K562 (cell line): ENCODE measurements at regions not wholly inside any gene's neighbourhood (a gene's known extent, or its start where the extent isn't known, plus 50 kb on each side); places are given as distances from the start of the nearest gene placed in this dataset.

Experiments used
- ATAC-seq: fragments of 200-7000 bp; cut with Tn5 transposase; 3 replicates; pipeline ENCODE4 v1.9.1; 2020; ENCODE audit warnings: moderate library complexity
- BruUV-seq: library from RNA; stranded (reverse); fragments of 400-500 nt; replicated peaks from 2 replicates; lab custom pipeline; 2021; lab: Mats Ljungman, UMichigan
- CTCF ChIA-PET: fragments of 300-600 bp; formaldehyde crosslinking; extraction: SDS; loops from one replicate; lab custom pipeline; 2021; ENCODE audit warnings: low intra/inter-chr PET ratio; lab: Yijun Ruan, JAX
- POLR2A ChIA-PET: fragments of 300-600, 350-650 bp; sonication (Branson Sonifier 250); formaldehyde crosslinking; extraction: SDS; loops from one replicate; lab custom pipeline; 2021; ENCODE audit warnings: antibody characterized with exemption, inconsistent platforms; lab: Yijun Ruan, JAX
- DNase-seq, 4 experiments: peaks; one replicate each; pipeline versions ENCODE4 v3.0.0 to v3.0.0-alpha.2; 2011 to 2018; ENCODE audit warnings: low spot score in 3 of 4, mixed read lengths in 3 of 4; ENCODE audit errors: extremely low read depth in 1 of 4
- FAIRE-seq: peaks from 2 replicates; lab custom pipeline; 2011; peaks lifted over from hg19 to GRCh38; lab: Jason Lieb, UNC
- H2AFZ ChIP-seq: 2 replicates; pipeline ENCODE4 v1.6.0; 2011; ENCODE audit warnings: low read depth, low read length, control low read depth, inconsistent platforms
- H3K27ac ChIP-seq: fragments of 200-600 bp; 3 replicates; pipeline ENCODE4 v1.8.0; 2011; ENCODE audit warnings: low read depth, mild to moderate bottlenecking, control low read depth, inconsistent platforms, low read length, moderate library complexity, mixed read lengths; ENCODE audit errors: extremely low read depth
- H3K27me3 ChIP-seq, 2 experiments: fragments of 300-600 bp in 1 of 2; 2 replicates in 1 of 2; 3 replicates in 1 of 2; pipeline versions ENCODE4 v1.6.0 to v1.8.0; 2011; ENCODE audit warnings: inconsistent platforms in 2 of 2, low read length in 2 of 2, mild to moderate bottlenecking in 1 of 2, mixed read lengths in 1 of 2, moderate library complexity in 1 of 2; ENCODE audit not compliant: control insufficient read depth in 2 of 2, insufficient read depth in 2 of 2
- H3K36me3 ChIP-seq: fragments of 300-600 bp; 3 replicates; pipeline ENCODE4 v1.8.0; 2011; ENCODE audit warnings: mild to moderate bottlenecking, low read length, inconsistent platforms; ENCODE audit not compliant: control insufficient read depth, insufficient read depth
- H3K4me1 ChIP-seq, 2 experiments: fragments of 200-600 bp in 1 of 2; replicated peaks in 1 of 2; 2 replicates in 1 of 2; 3 replicates in 1 of 2; pipeline versions ENCODE4 v1.5.1 to v1.8.0; 2011; ENCODE audit warnings: inconsistent platforms in 2 of 2, low read length in 2 of 2, mild to moderate bottlenecking in 1 of 2, mixed read lengths in 1 of 2, moderate library complexity in 1 of 2; ENCODE audit not compliant: control insufficient read depth in 2 of 2, insufficient read depth in 2 of 2
- H3K4me2 ChIP-seq: 2 replicates; pipeline ENCODE4 v1.6.1; 2011; ENCODE audit warnings: low read length, control low read depth, inconsistent platforms, mixed read lengths; ENCODE audit not compliant: insufficient read depth
- H3K4me3 ChIP-seq: fragments of 200-600 bp; sonication (generic), shearing (Covaris generic); 2 replicates; pipeline ENCODE4 v1.5.1; 2016; ENCODE audit warnings: control low read depth, inconsistent platforms
- H3K79me2 ChIP-seq: fragments of 200-600 bp; 3 replicates; pipeline ENCODE4 v1.8.0; 2011; ENCODE audit warnings: low read length, inconsistent platforms; ENCODE audit not compliant: control insufficient read depth, insufficient read depth
- H3K9ac ChIP-seq, 2 experiments: 2 replicates each; pipeline versions ENCODE4 v1.6.0 to v1.6.1; 2011; ENCODE audit warnings: low read depth in 2 of 2, low read length in 2 of 2, control low read depth in 1 of 2, inconsistent platforms in 1 of 2, mild to moderate bottlenecking in 1 of 2, mixed read lengths in 1 of 2; ENCODE audit not compliant: insufficient read depth in 1 of 2
- H3K9me1 ChIP-seq: one replicate; pipeline ENCODE4 v1.6.0; 2011; ENCODE audit warnings: inconsistent platforms, mild to moderate bottlenecking, low read length, moderate library complexity; ENCODE audit not compliant: control insufficient read depth, insufficient read depth
- H3K9me3 ChIP-seq: replicated peaks from 2 replicates; pipeline ENCODE4 v1.5.1; 2011; ENCODE audit warnings: low read depth, low read length, inconsistent platforms; ENCODE audit not compliant: control insufficient read depth, insufficient read depth
- H4K20me1 ChIP-seq: replicated peaks from 2 replicates; pipeline ENCODE4 v1.6.1; 2011; ENCODE audit warnings: low read length, inconsistent platforms, mixed read lengths; ENCODE audit not compliant: control insufficient read depth, insufficient read depth
- ARID1B ChIP-seq: fragments of 450-650 bp; IDR thresholded peaks from 2 replicates; pipeline ENCODE4 v1.6.1; 2016; ENCODE audit warnings: antibody characterized with exemption, mild to moderate bottlenecking, inconsistent platforms
- ATF3 ChIP-seq, 2 experiments: fragments of 450-650 bp in 1 of 2; sonication (generic) in 1 of 2; formaldehyde crosslinking in 1 of 2; IDR thresholded peaks in 1 of 2; conservative IDR thresholded peaks in 1 of 2; 2 replicates each; pipeline versions ENCODE4 v1.6.1 to v1.8.1; 2016 to 2023; ENCODE audit warnings: mild to moderate bottlenecking in 2 of 2, moderate library complexity in 2 of 2, inconsistent platforms in 1 of 2, missing genetic modification reagents in 1 of 2
- JUN ChIP-seq, 2 experiments: sonication (generic) in 1 of 2; formaldehyde crosslinking in 1 of 2; IDR thresholded peaks; 2 replicates each; pipeline versions ENCODE4 v1.6.1 to v1.8.0; 2012 to 2022; ENCODE audit warnings: borderline replicate concordance in 2 of 2, mild to moderate bottlenecking in 2 of 2, improper control_type of control experiment in 1 of 2, low read depth in 1 of 2, low read length in 1 of 2, missing genetic modification reagents in 1 of 2
- JUND ChIP-seq, 2 experiments: IDR thresholded peaks; 2 replicates in 1 of 2; 3 replicates in 1 of 2; pipeline ENCODE4 v1.6.1; 2011; ENCODE audit warnings: borderline replicate concordance in 2 of 2, low read depth in 2 of 2, low read length in 2 of 2, improper control_type of control experiment in 1 of 2, missing biosample characterization in 1 of 2, missing genetic modification characterization in 1 of 2, missing genetic modification reagents in 1 of 2
- RBM17 ChIP-seq: fragments of 200-400 bp; formaldehyde crosslinking; IDR thresholded peaks from 2 replicates; pipeline ENCODE4 v1.6.1; 2017; ENCODE audit warnings: low read depth, mild to moderate bottlenecking, low read length, borderline replicate concordance
- WGBS: fragments of 100-300 bp; shearing (Covaris generic); methylation state at CpG from one replicate; pipeline ENCODE4 v1.1.6; 2016; ENCODE audit warnings: low coverage, mixed read lengths; ENCODE audit not compliant: insufficient coverage; ENCODE audit errors: missing lambda C conversion rate; 5-methylcytosine and 5-hydroxymethylcytosine counted together
- in situ Hi-C: fragments of 300-500 bp; cut with MboI; formaldehyde crosslinking; loops from 4 replicates; pipeline ENCODE4 v1.15.0; 2018; ENCODE audit warnings: inconsistent platforms, mixed read lengths
- intact Hi-C: fragments of 100-400 bp; cut with micrococcal nuclease; formaldehyde crosslinking; loops from 2 replicates; pipeline ENCODE4 v1.14.2; 2022

- H3K9me1 ChIP-seq: no peaks in the 10 kb centered on the region
- WGBS: 0% methylated on average over 6 of the region's 7 CpGs
- H3K4me1 ChIP-seq: no peaks in the 10 kb centered on the region; a peak in 1 of 5 replicates
- ATAC-seq (no peak; the same call in 2 of the 3 replicates), DNase-seq (peak in 1 of 4 experiments; percentile 16), FAIRE-seq (no peak)
- H4K20me1 ChIP-seq: 0 out of 2 replicates have a peak, but pooled peaks cover 6% of the 10 kb centered on the region
- intact Hi-C loops: no loop called here
- 0 out of 2 replicates have a peak, but pooled peaks have one; percentile 20 for TF ChIP-seq JUN (IDR thresholded peaks at IDR 0.05; ENCODE audit: borderline replicate concordance, low read depth, low read length)
- TF ChIP-seq JUN (CRISPR knock-in tag; IDR thresholded peaks at IDR 0.05; ENCODE audit: borderline replicate concordance): no peak
- TF ChIP-seq ARID1B: no peak
- peak; percentile 83 for TF ChIP-seq ATF3 (IDR thresholded peaks at IDR 0.05)
- TF ChIP-seq ATF3 (CRISPR knock-in tag; conservative IDR thresholded peaks at IDR 0.05): no peak
- no peak for TF ChIP-seq RBM17
- peak; percentile 77; the same call in 1 of the 2 replicates for TF ChIP-seq JUND (IDR thresholded peaks at IDR 0.05; ENCODE audit: borderline replicate concordance, low read depth, low read length)
- TF ChIP-seq JUND (tag; IDR thresholded peaks at IDR 0.05; ENCODE audit: borderline replicate concordance, low read depth, low read length): peak; percentile 60; the same call in 1 of the 3 replicates
- TF ChIP-seq, all 486 proteins: peak for 3
- Histone ChIP-seq H3K9me3 (no peaks in the 10 kb centered on the region), H3K4me3 (no peak overlapping the region), H3K27me3 (peaks cover 24 to 68% of the 10 kb centered on the region in 2 experiments; a peak in 3 of 5 replicates), H3K4me2 (no peak overlapping the region), H2AFZ (no peak overlapping the region), H3K36me3 (no peaks in the 10 kb centered on the region), H3K27ac (no peak overlapping the region), H3K9ac (no peak overlapping the region), H3K79me2 (no peaks in the 10 kb centered on the region)
- ChIA-PET CTCF (no interaction called here), POLR2A (interaction anchor here (0.6 kb wide), 1 partner anchor 16 kb away, joined by 3 read pairs; no protein-coding TSS in a partner anchor)
- BruUV-seq: no TSS peak
- in situ Hi-C loops: no loop called here
Measured at GRCh38 chr1:5646486-5647149, 345.6 kb downstream of the NPHP4 start.
